Stimulated activated memory B cell treated with anti-CD40 and anti-IgM and Interleukin-4, amounts not matched to agents 10 μg/mL and 1 μg/mL and 100 μg/mL, for 72 hours (primary cell): ENCODE measurements at regions not wholly inside any gene's neighbourhood (a gene's known extent, or its start where the extent isn't known, plus 50 kb on each side); places are given as distances from the start of the nearest gene placed in this dataset.

Experiments used
- ATAC-seq: fragments of 150-1000 bp; cut with Tn5 transposase; 2 replicates; pipeline ENCODE4 v1.10.0; 2021
- H3K27ac Mint-ChIP-seq: one replicate; pipeline ENCODE4 v1.8.0; 2022; ENCODE audit warnings: mild to moderate bottlenecking, mixed read lengths
- H3K27me3 Mint-ChIP-seq: one replicate; pipeline ENCODE4 v1.8.0; 2022; ENCODE audit warnings: mixed read lengths
- H3K36me3 Mint-ChIP-seq: one replicate; pipeline ENCODE4 v1.8.0; 2022; ENCODE audit warnings: mixed read lengths
- H3K4me1 Mint-ChIP-seq: one replicate; pipeline ENCODE4 v1.8.0; 2022; ENCODE audit warnings: mixed read lengths
- H3K4me3 Mint-ChIP-seq: one replicate; pipeline ENCODE4 v1.8.0; 2022; ENCODE audit warnings: mild to moderate bottlenecking, moderate library complexity, mixed read lengths
- H3K9me3 Mint-ChIP-seq: one replicate; pipeline ENCODE4 v1.8.0; 2022; ENCODE audit warnings: mixed read lengths

- no peak for ATAC-seq
- H3K4me1 Mint-ChIP-seq, result no peaks in the 10 kb centered on the region
- no peaks in the 10 kb centered on the region for H3K27me3 Mint-ChIP-seq
- no peak overlapping the region for H3K4me3 Mint-ChIP-seq
- no peaks in the 10 kb centered on the region for H3K36me3 Mint-ChIP-seq
- peaks cover 7% of the 10 kb centered on the region for H3K9me3 Mint-ChIP-seq
- no peak overlapping the region for H3K27ac Mint-ChIP-seq
Measured at GRCh38 chr3:76028774-76029173, 243.4 kb upstream of the ZNF717 start.

GRCh38 chr3:76034649-76035048 is 249.3 kb upstream of the ZNF717 start:
- H3K27me3 Mint-ChIP-seq, result no peaks in the 10 kb centered on the region
- no peak for ATAC-seq
- no peak overlapping the region for H3K27ac Mint-ChIP-seq
- H3K4me3 Mint-ChIP-seq, result no peak overlapping the region
- peaks cover 11% of the 10 kb centered on the region for H3K9me3 Mint-ChIP-seq
- H3K36me3 Mint-ChIP-seq, result no peaks in the 10 kb centered on the region
- no peaks in the 10 kb centered on the region for H3K4me1 Mint-ChIP-seq

- Mint-ChIP-seq H3K4me3 (no peak overlapping the region), H3K27ac (no peak overlapping the region), H3K4me1 (no peaks in the 10 kb centered on the region), H3K36me3 (no peaks in the 10 kb centered on the region), H3K27me3 (no peaks in the 10 kb centered on the region), H3K9me3 (peaks cover 10% of the 10 kb centered on the region)
- ATAC-seq, result no peak
Measured at GRCh38 chr3:76035117-76035516, 249.8 kb upstream of the ZNF717 start.

GRCh38 chr3:76038949-76039348 is 253.6 kb upstream of the ZNF717 start:
- Mint-ChIP-seq H3K4me3 (no peak overlapping the region), H3K4me1 (no peaks in the 10 kb centered on the region), H3K9me3 (peaks cover 7% of the 10 kb centered on the region), H3K27ac (no peak overlapping the region), H3K27me3 (no peaks in the 10 kb centered on the region), H3K36me3 (no peaks in the 10 kb centered on the region)
- ATAC-seq, result no peak

DNA sequence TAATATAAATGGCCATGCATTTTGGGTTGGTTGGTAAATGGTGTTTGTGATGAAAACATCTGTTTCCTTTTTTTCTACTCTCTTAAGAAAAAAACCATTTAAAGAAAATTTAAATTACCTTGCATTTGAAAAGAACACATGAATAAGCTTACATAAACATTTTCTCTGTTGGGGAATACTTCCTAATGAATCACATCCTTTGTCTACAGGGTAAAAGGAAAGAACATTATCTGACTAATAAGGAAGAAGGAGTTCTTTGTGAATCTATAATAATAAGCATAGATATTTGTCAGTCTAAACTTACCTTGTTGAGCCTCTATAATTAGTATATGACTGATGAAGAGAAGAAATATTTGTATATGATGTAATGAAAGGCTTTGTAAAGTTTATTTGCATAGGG is 254.1 kb upstream of the ZNF717 start:
- peaks cover 7% of the 10 kb centered on the region for H3K9me3 Mint-ChIP-seq
- ATAC-seq, result no peak
- no peak overlapping the region for H3K4me3 Mint-ChIP-seq
- H3K36me3 Mint-ChIP-seq, result no peaks in the 10 kb centered on the region
- H3K27ac Mint-ChIP-seq, result no peak overlapping the region
- no peaks in the 10 kb centered on the region for H3K4me1 Mint-ChIP-seq
- H3K27me3 Mint-ChIP-seq, result no peaks in the 10 kb centered on the region

- H3K4me1 Mint-ChIP-seq, result no peaks in the 10 kb centered on the region
- no peaks in the 10 kb centered on the region for H3K27me3 Mint-ChIP-seq
- peaks cover 3% of the 10 kb centered on the region for H3K9me3 Mint-ChIP-seq
- H3K27ac Mint-ChIP-seq, result no peak overlapping the region
- no peak for ATAC-seq
- no peak overlapping the region for H3K4me3 Mint-ChIP-seq
- no peaks in the 10 kb centered on the region for H3K36me3 Mint-ChIP-seq
Measured at GRCh38 chr3:76040946-76041345, 255.6 kb upstream of the ZNF717 start.

DNA sequence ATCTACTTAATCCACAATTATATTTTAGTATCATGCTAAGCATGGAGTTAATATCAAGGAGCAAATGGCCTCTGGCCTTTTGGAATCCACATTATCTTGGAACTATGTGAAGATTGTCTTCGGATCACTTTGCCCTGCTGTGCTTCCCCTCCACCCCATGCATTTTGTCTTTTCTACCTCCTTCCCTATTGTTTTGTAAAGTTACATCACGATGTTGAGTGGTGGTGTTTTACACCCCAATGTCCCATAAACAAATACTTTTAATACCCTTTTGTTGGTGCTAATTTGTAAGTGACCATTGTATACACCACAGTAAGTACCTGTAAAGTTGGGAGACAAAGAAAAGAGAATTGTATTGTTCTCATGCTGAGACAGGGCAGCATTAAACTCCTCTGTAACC is 258.4 kb upstream of the ZNF717 start:
- Mint-ChIP-seq H3K9me3 (peaks cover 3% of the 10 kb centered on the region), H3K36me3 (no peaks in the 10 kb centered on the region)

DNA sequence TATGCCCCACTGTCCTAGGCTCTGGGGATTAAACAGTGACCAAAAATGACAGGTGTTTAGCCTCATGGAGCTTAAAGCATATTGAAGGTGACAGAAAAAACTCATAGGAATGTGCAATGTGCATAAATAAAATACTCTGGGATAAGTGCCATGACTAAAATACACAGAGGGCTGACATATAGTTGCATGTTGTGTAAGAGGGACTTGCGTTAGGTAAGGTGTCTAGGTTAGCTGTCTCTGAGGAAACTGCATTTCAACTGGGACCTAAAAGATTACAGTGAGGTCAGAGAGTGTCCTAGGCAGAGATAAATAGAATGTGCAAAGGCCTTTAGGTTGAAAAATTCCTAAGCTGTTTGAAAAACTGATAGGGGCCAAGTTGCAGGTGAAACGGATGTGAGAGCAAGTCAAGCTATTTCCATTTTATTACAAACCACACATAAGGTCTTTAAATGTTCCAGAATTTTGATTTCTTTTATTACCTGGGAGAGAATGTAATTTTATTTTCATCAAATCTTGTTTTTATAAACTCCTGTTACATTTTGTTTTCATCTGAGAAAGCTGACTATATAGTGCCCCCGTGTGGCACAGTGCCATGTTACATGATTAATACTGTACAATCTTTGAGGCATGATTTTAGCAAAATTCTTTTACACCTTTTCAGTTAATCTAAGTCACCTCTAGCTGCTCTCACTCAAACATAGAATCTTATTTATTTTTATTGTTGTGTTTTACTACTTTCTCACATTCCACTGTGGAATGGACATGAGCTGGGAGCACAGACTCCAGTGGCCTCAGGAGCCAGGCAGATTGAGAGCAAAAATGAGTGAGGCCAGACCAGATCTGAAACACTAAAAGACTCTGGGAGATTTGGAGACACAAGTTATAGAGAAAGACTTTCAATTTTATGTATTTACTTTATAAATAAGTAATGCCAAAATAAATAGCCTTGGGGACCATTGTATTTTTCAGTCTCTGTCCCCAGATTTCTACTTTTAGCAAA is 259.6 kb upstream of the ZNF717 start:
- no peaks in the 10 kb centered on the region for H3K4me1 Mint-ChIP-seq
- H3K27ac Mint-ChIP-seq, result no peak overlapping the region
- H3K27me3 Mint-ChIP-seq, result no peaks in the 10 kb centered on the region
- no peak overlapping the region for H3K4me3 Mint-ChIP-seq
- H3K9me3 Mint-ChIP-seq, result peaks cover 3% of the 10 kb centered on the region
- no peak for ATAC-seq
- no peaks in the 10 kb centered on the region for H3K36me3 Mint-ChIP-seq

More for the DNA sequence above, 258.4 kb upstream of the ZNF717 start:
- Mint-ChIP-seq H3K27me3 (no peaks in the 10 kb centered on the region), H3K4me3 (no peak overlapping the region), H3K4me1 (no peaks in the 10 kb centered on the region), H3K27ac (no peak overlapping the region)
- no peak for ATAC-seq

DNA sequence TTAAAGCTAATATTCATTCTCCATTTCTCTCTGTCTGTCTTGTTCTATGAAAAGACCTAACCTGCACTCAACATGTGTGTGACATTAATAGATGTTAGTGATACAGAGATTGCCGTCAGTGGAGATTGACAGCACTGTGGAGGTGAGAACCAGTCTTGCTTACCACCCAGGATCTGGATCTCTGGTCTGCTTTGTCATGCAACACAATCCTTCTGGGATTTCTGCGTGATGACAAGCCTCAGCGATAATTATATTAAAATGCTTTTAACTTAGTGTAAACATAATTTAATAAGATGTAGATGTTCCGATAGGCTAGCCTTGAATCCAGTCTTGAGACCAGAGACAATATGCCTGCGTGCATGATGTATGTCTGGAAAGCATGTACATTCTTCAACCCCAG is 262.0 kb upstream of the ZNF717 start:
- no peak for ATAC-seq

GRCh38 chr3:76049776-76050175 is 264.4 kb upstream of the ZNF717 start:
- Mint-ChIP-seq H3K4me1 (no peaks in the 10 kb centered on the region), H3K27ac (no peak overlapping the region), H3K9me3 (no peaks in the 10 kb centered on the region), H3K36me3 (no peaks in the 10 kb centered on the region), H3K27me3 (no peaks in the 10 kb centered on the region), H3K4me3 (no peak overlapping the region)
- no peak for ATAC-seq

More for the DNA sequence above, 262.0 kb upstream of the ZNF717 start:
- H3K9me3 Mint-ChIP-seq, result no peaks in the 10 kb centered on the region
- no peaks in the 10 kb centered on the region for H3K36me3 Mint-ChIP-seq
- no peaks in the 10 kb centered on the region for H3K4me1 Mint-ChIP-seq
- H3K27me3 Mint-ChIP-seq, result no peaks in the 10 kb centered on the region
- no peak overlapping the region for H3K27ac Mint-ChIP-seq
- no peak overlapping the region for H3K4me3 Mint-ChIP-seq

DNA sequence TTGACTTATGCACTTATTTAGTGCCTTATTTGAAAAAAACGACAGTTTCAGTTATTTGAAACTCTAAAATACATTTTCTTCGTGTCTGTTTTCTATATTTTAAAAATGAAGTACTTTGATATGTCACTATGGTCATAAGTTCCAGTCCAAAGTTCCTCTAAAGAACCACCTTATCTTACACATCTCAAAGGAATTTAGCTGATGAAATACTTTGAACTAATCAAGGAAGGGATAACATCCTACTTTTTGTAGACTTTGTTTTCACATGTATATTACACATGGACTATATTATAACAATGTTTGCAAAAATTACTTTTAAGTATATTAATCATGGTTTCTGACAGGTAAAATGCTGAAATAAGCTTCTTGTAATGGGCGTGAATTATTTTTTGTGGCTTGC is 265.8 kb upstream of the ZNF717 start:
- H3K4me3 Mint-ChIP-seq, result no peak overlapping the region
- no peak overlapping the region for H3K27ac Mint-ChIP-seq
- no peaks in the 10 kb centered on the region for H3K4me1 Mint-ChIP-seq
- no peaks in the 10 kb centered on the region for H3K9me3 Mint-ChIP-seq
- no peaks in the 10 kb centered on the region for H3K36me3 Mint-ChIP-seq
- H3K27me3 Mint-ChIP-seq, result no peaks in the 10 kb centered on the region
- ATAC-seq, result no peak

DNA sequence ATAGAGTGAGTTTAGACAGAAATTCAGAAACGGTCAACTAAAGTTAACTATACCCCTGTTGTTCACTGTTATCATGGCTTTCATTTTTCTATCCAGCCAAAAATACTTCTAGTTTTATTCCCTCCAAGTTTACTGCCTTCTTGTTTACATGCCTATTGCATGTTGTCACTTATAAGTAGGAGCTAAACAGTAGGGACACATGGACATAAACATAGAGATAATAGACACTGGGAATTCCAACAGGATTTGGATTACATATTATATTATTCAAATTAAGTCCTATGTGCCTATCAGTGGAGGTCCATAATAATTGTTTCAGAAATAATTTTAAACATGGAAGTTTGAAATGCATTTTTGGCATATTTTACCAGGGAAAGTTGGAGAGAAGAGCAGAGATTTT is 269.1 kb upstream of the ZNF717 start:
- Mint-ChIP-seq H3K9me3 (no peaks in the 10 kb centered on the region), H3K36me3 (no peaks in the 10 kb centered on the region), H3K27ac (no peak overlapping the region), H3K27me3 (no peaks in the 10 kb centered on the region), H3K4me3 (no peak overlapping the region), H3K4me1 (no peaks in the 10 kb centered on the region)
- ATAC-seq, result no peak

DNA sequence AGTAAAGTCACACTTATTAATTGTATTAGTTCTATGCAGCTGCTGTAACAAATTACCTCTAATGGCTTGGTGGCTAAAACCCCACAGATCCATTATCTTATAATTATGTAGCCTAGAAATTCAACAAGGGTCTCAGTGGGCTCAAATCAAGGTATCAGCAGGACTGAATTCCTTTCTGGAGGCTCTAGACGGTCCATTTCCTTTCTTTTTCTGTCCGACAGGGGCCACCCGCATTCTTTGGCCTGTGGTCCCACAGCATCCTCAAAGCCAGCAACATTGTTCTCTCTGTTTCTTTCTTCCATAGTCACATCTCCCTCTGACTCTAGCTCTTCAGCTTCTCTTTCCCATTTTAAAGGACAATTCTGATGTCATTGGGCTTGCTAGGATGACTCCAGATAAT is 276.3 kb upstream of the ZNF717 start:
- ATAC-seq, result no peak
- no peak overlapping the region for H3K27ac Mint-ChIP-seq
- no peaks in the 10 kb centered on the region for H3K36me3 Mint-ChIP-seq
- no peaks in the 10 kb centered on the region for H3K27me3 Mint-ChIP-seq
- no peak overlapping the region for H3K4me3 Mint-ChIP-seq
- H3K9me3 Mint-ChIP-seq, result peaks cover 3% of the 10 kb centered on the region
- H3K4me1 Mint-ChIP-seq, result no peaks in the 10 kb centered on the region

GRCh38 chr3:76063019-76063418 is 277.7 kb upstream of the ZNF717 start:
- no peaks in the 10 kb centered on the region for H3K4me1 Mint-ChIP-seq
- ATAC-seq, result no peak
- H3K27me3 Mint-ChIP-seq, result no peaks in the 10 kb centered on the region
- no peaks in the 10 kb centered on the region for H3K36me3 Mint-ChIP-seq
- H3K9me3 Mint-ChIP-seq, result peaks cover 3% of the 10 kb centered on the region
- no peak overlapping the region for H3K4me3 Mint-ChIP-seq
- H3K27ac Mint-ChIP-seq, result no peak overlapping the region

DNA sequence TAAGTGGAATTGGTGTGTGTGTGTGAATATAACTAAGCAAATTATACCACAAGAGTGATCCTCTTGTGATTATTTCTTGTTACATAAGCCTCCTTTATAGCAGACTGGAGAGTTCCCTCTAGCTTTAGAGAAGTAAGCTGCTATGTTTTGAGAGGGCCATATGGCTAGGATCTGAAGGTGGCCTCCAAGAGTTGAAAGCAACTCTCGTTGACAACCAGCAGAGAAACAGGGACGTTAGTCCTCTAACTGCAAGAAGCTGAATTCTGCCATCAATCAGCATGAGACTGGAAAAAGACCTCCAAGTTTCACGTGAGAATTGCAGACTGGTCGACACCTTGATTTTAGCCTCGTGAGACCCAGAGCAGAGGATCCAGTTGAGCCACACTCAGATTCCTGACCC is 278.5 kb upstream of the ZNF717 start:
- Mint-ChIP-seq H3K9me3 (peaks cover 6% of the 10 kb centered on the region), H3K4me3 (no peak overlapping the region)

GRCh38 chr3:76065964-76066363 is 280.6 kb upstream of the ZNF717 start:
- Mint-ChIP-seq H3K36me3 (no peaks in the 10 kb centered on the region), H3K4me1 (no peaks in the 10 kb centered on the region), H3K27me3 (no peaks in the 10 kb centered on the region), H3K4me3 (no peak overlapping the region), H3K27ac (no peak overlapping the region), H3K9me3 (peaks cover 7% of the 10 kb centered on the region)
- no peak for ATAC-seq

More for the DNA sequence above, 278.5 kb upstream of the ZNF717 start:
- Mint-ChIP-seq H3K36me3 (no peaks in the 10 kb centered on the region), H3K27me3 (no peaks in the 10 kb centered on the region), H3K27ac (no peak overlapping the region), H3K4me1 (no peaks in the 10 kb centered on the region)
- ATAC-seq, result no peak
